Stimulated activated CD4-positive, alpha-beta T cell treated with anti-CD3 and anti-CD28 coated beads, Interleukin-12 subunit alpha, Interleukin-12 subunit beta, amount 100 ng/mL, for 48 hours (primary cell): ENCODE measurements at regions not wholly inside any gene's neighbourhood (a gene's known extent, or its start where the extent isn't known, plus 50 kb on each side); places are given as distances from the start of the nearest gene placed in this dataset.
"Not testable (repeated sequence)": the region's sequence is repeated elsewhere in the genome, so short reads cannot be mapped to it uniquely, and the experiment has no call there.

Source experiments
- DNase-seq, 3 donors: peaks; one replicate each; pipeline ENCODE4 v3.0.0-alpha.2; 2020; ENCODE audit warnings: low read depth in 2 of 3, low spot score in 1 of 3

DNA sequence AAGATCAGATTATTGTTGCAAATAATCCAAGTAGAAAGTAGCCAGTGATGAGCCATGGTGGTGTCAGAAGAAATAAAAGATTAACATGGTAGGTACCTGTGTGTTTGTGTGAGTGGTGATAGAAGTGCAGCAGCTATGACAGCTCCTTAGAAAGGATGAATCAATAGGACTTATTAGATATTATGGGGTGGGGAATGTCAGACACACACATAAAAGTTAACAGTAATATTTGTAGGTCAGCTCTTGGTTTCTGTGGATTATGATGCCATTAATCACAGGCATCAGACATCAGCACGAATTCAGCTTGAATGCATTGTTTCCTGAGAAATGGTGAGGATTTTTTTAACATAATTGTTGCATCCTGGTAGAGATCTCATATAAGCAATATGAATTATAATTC lies 695.7 kb downstream of the CENPC start:
- DNase-seq = no peak

DNA sequence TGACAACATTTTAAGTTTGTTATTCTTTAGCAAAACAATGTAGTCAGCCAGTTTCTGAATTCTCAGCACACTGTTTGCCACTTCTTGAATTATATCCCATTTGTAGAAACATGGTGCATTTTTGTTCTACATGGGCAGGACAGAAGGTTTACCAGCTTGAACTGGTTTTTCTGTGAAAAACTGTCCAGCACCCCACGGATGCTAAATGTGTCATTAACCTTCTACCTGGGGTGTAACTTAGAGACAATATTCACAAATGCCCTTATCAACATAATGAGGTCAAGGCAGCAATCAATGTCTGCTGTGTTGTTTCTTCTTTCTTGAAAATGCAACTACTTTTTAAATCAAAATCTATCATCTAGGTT lies 702.6 kb downstream of the CENPC start:
- no peak for DNase-seq

DNA sequence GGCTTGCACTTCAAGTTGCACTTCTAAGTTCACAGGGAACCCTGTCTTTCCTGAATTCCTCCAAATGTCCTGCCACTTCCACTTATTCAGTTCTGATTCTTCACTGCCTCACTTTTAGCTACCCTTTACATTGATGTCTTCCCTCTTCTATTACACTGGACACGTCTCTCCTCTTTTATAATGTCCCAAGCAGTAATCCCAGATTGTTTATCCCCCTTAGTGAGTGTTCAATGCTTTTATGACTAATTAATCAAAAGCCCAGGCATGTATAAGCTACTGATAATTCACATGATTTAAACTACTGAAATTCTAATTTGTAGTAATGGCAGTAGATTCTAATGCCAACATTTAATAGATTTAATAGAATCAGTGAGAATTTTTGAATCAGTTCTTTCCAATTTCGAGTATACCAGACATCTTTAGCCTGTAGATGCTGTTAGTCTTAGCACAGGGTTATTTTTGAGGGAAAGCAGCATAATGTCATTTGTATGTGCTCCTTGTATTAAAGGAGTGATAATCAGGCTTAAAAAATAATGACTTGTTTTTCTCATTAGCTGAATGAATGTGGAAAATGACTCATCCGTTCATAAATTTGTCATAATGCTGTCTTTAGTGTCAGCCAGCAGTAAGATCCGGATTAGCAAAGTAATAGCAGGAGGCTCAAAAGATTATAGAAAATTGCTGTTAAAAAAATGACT lies 703.1 kb downstream of the CENPC start:
- no peak for DNase-seq

DNA sequence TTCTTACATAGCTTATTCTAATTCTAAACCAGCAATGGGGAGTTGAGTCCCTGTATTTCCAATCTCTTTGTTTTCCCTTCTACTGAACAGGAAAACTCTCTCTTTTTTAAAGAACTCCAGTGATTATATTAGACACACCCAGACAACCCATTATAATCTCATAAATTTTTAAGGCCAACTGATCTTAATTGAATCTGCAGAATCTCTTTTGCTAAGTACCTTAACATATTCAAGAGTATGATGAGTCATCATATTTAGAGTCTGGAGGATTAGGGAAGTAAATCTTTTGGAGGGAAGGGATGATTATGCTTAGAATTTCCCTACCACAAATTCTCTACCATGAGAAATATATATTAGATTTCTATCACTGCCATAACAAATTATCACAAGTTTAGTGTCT lies 705.1 kb downstream of the CENPC start:
- DNase-seq = no peak

DNA sequence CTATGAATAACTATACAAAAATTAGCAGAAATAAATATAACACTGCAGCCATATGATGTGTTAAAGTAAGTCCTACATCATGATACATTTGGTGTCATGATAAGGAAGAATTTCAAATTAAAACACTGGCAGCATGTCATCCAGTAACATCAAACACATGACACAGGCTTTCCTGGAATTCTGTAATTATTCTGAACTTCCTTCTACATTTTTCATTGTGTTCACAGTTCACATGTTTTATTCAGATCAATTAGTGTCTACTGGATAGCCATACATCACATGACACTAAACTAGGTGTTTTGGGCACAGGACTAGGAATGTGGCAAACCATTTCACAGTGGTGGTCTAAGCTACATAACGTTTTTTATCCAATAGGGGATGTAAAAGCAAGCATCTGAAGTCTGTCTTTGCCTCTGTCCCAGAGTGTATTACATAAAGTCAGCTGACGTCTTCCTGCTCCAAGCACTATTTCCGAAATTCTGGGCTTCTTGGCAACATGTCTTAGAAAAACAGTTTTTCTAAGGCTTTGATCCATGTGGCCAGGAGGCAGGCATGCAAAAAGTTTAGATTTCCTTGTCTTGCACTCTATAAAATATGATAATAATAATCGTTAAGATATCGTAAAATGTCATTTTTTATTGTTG lies 707.9 kb downstream of the CENPC start:
- DNase-seq = no peak

DNA sequence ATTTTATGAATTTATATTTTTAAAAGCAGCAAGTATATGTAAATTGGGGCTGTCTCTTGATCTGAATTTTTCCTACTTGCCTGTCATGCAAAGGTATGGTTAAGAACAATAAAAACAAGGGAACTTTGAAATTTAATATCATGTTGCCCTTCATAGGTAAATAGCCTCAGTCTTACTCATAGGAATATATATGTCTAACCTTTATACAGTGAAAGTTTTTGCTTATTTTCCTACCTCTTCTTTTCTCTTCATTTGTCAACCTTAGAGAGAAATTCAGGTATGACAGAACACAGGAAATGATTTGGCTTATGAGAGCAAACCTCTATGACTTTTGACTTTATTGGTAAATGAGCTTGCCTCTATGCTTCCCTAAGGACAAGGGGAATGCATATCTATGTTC lies 716.0 kb downstream of the CENPC start:
- no peak for DNase-seq

DNA sequence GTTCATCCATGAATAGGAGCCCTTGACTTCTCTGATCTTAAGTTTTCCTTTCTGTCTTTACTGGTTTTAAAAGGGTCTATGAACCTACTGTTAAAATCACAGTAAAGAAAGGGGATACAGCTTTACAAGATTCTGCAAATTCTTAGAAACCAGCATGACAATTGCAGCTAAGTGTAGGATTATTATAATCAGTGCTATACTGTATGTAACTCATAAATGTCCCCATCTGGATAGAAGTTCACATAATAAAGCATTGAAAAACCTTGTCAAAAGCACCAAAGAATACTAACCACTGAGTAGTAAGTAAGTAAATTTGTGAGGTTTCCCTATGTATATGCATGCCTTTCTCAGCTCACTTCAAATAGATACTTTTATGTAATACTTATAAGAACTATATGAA lies 724.6 kb downstream of the CENPC start:
- DNase-seq = no peak

DNA sequence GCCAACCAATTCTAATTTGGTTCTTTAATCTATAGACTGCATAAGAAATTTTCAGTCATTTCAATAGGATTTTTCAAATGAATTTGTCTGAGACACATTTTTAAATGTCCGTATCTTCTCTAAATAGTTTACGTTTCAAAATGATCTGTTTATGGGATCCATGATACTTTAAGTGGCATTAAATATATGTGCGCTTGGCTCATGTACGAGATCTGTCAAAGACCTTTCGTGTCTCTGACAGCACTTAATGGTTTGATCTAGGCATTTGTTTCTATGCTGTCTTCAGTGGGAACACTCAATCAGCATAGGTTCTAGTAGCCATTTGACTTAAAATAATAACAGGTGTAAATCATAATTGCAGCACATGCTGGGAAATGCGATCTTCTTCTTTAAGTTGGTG lies 731.0 kb downstream of the CENPC start:
- no peak for DNase-seq

DNA sequence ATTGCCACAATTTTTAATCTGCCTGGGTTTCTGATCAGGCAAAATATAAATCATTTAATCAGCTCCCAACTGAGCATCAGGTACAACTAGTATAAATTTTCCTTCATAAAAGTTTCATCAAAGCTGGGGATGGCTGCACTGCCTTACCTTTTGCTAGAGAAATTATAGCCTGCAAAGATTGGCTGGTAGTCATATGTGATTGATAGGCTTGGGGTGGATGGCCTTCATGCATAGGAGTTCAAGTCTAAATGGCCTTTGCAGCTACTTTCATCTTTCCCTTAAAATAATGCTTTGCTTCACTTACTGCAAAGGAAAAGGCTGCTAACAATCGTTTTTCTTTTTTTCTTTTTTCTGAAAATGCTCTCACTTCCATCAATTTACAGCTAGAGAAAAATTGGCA lies 739.7 kb downstream of the CENPC start:
- DNase-seq = no peak

DNA sequence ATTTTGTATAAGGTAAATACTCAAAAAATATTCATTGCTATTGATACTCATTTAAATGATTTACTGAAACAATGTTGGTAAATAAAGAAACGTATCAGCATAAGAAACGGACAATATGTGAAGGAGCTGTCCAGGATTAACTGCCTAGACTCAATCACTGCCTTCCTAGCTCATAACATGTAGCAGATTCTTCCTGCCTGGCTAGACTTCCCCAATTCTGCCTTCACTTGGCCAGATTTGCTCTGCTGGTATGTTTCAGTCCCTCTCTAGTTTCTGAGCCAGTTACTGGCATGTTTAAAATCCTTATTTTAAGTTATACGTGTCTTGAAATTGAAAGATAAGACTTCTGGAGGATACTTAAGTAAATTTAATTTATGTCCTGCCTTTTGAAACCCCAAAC lies 740.3 kb downstream of the CENPC start:
- DNase-seq = no peak

DNA sequence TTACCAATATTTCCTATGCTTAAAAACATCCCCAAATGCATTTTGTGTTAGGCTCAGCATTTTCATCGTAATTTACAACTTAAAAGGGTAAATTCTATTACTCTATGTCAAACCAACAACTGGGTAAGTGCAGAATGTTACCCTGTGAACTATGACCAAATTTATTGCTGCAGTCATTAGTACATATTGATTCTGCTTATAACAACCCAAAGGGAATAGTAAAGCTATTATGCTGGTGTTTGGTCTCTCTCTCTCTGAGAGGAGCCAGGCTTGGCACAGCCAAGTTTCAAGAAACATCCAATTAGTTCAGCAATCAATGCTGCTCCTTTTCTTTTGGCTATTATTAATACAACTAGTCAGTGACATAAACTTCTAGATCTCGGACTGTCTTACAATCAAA lies 747.7 kb downstream of the CENPC start:
- DNase-seq = no peak

DNA sequence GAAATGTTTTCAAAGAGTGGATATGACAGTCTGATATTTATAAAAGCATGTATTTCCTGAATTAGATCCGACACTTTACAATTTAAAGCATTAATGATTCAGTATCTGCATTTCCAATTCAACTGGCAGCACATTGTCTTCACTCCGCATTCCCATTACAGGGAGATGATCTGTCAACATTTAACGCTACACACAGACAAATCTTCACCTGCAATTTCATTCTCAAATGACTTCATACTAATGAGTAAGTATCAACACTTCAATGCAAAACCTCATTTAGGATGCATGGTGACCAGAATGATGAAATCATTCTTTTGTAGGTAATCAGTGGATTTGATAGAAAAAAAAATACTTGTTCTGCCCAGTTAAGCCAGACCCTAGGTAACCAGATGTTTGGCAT lies 749.6 kb downstream of the CENPC start:
- DNase-seq = no peak

DNA sequence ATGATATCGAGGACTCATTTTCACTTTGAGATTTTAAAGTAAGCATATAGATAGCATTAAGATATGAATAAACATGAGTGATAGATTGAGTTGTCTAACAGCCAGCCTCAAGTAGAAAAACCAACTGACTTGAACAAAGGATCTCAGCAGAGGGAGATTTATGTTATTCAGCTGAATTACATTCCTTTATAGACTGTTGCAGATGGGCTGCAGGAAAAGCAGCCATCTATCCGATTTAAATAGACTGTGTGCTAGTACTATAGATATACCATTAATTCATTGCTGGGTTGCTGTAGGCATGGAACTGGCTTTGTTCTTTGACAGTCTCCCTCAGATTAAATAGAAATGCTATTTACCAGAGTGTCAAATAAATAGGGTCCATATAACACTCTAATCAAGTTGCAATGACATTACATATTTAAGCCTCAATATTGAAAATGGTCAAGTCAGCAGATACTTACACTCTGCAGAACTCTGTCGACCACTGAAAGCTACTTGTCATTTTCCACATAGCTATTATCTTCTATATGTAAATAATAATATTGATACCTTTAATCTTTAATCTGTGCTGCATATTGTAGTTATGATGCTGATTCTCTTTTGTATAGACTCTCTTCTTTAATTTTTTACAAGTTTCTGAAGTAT lies 750.8 kb downstream of the CENPC start:
- no peak for DNase-seq

DNA sequence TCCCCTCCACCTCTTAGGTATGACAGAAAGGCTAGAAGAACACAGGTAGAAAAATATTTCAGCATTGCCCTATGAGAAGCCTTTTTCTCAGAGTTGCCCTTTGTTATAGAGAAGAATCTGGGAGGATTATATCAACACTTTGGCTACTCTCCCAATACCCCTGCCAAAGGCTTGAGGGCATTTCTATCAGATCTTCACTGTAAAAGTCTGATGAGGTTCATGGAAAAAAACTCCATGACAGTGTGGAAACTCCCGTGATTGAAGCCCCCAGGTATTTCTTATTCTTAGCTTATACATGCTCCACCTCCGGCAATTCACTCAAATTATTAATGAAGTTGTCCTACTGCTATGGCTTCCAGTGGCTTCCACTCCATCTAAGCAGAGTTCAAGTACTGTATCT lies 753.6 kb downstream of the CENPC start:
- DNase-seq = no peak

DNA sequence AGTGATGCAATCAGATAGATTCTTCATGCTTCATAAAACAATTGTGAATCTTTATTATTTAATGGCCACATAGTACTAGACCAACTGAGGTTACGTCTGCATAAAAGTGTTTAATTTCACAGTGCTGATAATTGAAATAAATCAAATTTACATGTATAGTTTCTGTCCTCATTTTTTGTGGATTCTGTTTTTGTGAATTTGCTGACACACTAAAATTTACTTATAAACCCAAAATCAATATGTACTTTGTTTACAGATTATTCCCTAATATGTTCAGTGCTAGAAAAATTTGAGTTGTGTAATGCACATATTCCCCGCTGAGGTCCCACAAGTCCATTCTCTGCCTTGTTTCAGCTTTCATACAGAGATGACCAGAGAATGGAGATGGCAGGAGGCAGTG lies 759.8 kb downstream of the CENPC start:
- DNase-seq = no peak

DNA sequence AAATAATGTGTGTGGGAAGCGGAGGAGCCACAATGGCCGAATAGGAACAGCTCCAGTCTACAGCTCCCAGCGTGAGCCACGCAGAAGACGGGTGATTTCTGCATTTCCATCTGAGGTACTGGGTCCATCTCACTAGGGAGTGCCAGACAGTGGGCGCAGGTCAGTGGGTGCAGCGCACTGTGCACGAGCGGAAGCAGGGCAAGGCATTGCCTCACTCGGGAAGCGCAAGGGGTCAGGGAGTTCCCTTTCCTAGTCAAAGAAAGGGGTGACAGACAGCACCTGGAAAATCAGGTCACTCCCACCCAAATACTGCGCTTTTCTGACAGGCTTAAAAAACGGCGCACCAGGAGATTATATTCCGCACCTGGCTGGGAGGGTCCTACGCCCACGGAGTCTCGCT lies 762.6 kb downstream of the CENPC start:
- DNase-seq = not testable (repeated sequence)

DNA sequence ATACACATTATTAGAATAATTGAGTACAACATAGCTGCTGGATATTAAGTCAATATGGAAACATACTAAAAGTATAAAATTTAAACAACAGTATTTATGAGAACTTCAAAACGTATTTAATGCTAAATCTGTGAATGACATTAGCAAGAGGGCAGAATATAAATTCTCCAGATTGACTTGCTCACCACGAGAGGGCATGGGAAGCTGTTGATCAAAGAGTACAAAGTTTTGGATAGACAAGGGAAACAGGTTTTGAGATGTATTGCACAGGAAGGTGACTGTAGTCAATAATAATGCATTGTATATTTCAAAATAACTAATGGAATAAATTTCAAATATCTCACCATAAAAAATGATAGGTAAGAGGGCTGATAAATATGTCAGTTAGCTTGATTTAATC lies 768.2 kb downstream of the CENPC start:
- no peak for DNase-seq

DNA sequence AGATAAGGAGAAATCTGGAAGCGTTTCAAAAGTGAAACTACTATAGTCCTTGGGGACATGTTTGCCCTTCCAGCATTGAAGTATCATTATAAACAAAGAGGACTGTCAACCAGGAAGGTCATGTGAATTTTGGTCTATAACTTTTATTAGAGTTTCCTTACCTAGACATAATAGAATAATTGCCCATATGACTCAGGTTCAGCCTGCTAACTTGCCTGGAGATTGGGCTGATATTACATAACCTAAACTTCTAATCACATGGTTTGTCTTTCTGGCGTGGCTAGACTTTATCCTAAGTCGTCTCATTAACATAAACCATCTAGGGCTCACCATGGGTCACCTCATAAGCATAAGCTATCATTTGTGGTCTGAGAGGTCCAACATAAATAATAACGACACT lies 775.9 kb downstream of the CENPC start:
- no peak for DNase-seq

DNA sequence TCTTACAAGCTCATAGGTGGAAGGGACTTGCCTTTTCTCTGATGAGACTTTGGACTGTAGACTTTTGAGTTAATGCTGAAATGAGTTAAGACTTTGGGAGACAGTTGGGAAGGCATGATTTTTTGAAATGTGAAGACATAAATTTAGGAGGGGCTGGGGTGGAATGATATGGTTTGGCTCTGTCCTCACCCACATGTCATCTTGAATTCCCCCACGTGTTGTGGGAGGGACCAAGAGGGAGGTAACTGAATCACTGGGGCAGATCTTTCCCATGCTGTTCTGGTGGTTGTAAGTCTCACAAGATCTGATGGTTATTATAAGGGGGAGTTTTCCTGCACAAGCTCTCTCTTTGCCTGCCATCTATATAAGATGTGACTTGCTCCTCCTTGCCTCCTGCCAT lies 777.9 kb downstream of the CENPC start:
- no peak for DNase-seq

DNA sequence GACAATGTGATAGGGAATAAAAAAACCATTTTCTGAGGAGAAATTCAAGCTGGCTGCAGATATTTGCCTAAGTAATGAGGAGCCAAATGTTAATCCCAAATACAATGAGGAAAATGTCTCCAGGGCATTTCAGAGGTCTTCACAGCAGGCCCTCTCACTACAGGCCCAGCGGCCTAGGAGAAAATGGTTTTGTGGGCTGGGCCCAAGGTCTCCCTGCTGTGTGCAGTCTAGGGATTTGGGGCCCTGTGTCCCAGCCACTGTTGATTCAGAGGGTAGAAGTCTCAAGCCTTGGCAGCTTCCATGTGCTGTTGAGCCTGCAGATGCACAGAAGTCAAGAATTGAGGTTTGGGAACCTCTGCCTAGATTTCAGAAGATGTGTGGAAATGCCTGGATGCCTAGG lies 778.7 kb downstream of the CENPC start:
- no peak for DNase-seq

DNA sequence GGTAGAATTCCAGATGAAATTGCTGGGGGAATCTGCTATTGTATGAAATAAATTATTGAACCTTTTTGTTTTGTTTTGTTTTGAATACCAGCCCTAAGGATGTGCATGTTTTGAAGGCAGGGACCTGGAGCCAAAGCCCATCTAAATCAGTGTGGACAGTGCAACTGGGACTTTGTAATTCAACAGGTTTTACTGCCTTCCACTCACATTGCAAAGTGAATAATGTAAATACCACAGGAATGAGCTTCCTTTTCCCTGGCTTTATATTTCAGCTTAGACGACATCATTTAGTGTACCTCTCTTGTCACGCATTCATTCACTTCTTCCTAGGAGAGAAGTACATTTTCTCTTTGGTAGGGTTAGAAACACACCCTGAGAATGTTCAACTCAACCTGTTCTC lies 795.0 kb downstream of the CENPC start:
- no peak for DNase-seq

DNA sequence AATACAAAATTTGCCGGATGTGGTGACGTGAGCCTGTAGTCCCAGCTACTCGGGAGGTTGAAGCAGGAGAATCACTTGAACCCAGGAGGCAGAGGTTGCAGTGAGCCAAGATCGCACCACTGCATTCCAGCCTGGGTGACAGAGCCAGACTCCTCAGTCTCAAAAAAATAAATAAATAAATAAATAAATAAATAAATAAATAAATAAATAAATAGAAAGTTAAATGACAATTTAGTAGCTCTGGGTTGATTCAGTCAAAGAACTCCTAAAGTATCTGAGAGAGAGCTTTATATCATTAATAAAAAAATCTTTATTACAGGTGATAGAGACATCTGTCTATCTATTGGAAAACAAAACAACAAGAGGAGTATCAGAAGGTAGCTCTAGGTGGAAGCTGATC lies 798.4 kb downstream of the CENPC start:
- DNase-seq = not testable (repeated sequence)

DNA sequence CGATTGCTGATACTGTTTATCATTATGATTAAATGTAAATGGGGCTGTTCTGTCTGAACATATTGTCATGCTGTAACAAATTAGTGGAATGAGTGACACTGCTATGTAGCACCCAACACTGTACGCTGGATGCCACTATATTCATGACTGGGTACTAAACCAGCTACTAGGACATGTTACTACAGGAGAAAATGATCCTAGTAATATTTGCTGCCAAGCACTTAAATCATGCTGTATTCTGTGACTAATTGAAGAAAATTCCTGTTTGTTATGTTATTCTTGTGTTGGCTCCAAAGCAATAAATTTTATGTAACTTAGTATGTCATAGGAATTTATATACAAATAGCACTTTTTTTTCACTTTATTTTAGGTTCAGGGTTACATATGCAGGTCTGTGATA lies 804.2 kb downstream of the CENPC start:
- no peak for DNase-seq
